ENCODE measurements at regions not wholly inside any gene's neighbourhood (a gene's known extent, or its start where the extent isn't known, plus 50 kb on each side); places are given as distances from the start of the nearest gene placed in this dataset.

- POLR2A ChIA-PET = no interaction called here
- H3K36me3 ChIP-seq (ENCODE audit: control insufficient read depth in 2 of 2, insufficient read depth in 1 of 2, low read length in 2 of 2) = no peaks in the 10 kb centered on the region
- no peaks in the 10 kb centered on the region for H3K9me3 ChIP-seq (ENCODE audit: control insufficient read depth, insufficient read depth, low read depth, low read length)
- CTCF ChIA-PET = interaction anchor here (0.7 kb wide), 3 partner anchors 8 to 343 kb away, joined by 3 to 5 read pairs (median 4); no protein-coding TSS in a partner anchor
- H3K4me1 ChIP-seq (ENCODE audit: control insufficient read depth, insufficient read depth, low read length) = no peaks in the 10 kb centered on the region
- no peak overlapping the region for H3K4me3 ChIP-seq (ENCODE audit: low read depth, low read length)
- H3K27ac ChIP-seq (ENCODE audit: extremely low read depth, low read depth, low read length) = no peak overlapping the region
- TF ChIP-seq ZNF488 (tag by site-specific recombination; IDR thresholded peaks at IDR 0.05) (no peak), ZNF366 (tag by site-specific recombination; conservative IDR thresholded peaks at IDR 0.05) (peak; percentile 96), CTCF (tag by site-specific recombination; IDR thresholded peaks at IDR 0.05) (no peak), YY2 (tag by site-specific recombination; IDR thresholded peaks at IDR 0.05) (no peak), HOXC10 (CRISPR knock-in tag; IDR thresholded peaks at IDR 0.05) (no peak), ZNF175 (tag by site-specific recombination; IDR thresholded peaks at IDR 0.05) (no peak), ZNF324 (tag by site-specific recombination; IDR thresholded peaks at IDR 0.05) (no peak), ZNF362 (tag by site-specific recombination; IDR thresholded peaks at IDR 0.05) (no peak), ZNF48 (tag by site-specific recombination; IDR thresholded peaks at IDR 0.05) (no peak), ZNF529 (tag by site-specific recombination; IDR thresholded peaks at IDR 0.05; ENCODE audit: insufficient replicate concordance) (no peak), ZNF221 (tag by site-specific recombination; IDR thresholded peaks at IDR 0.05; ENCODE audit: borderline replicate concordance) (no peak), ZNF114 (tag by site-specific recombination; IDR thresholded peaks at IDR 0.05) (no peak), FEZF1 (tag by site-specific recombination; IDR thresholded peaks at IDR 0.05) (no peak), PRDM1 (tag by site-specific recombination; IDR thresholded peaks at IDR 0.05) (peak; percentile 78; the same call in 1 of the 2 replicates)
Observed at GRCh38 chr1:235058695-235059094, 69.9 kb downstream of the TOMM20 start.

- no peak for TF ChIP-seq ZNF513 (tag by site-specific recombination; IDR thresholded peaks at IDR 0.05)
- TF ChIP-seq ZNF248 (tag by site-specific recombination; IDR thresholded peaks at IDR 0.05) = no peak
- TF ChIP-seq ZNF184 (tag by site-specific recombination; IDR thresholded peaks at IDR 0.05) = no peak
- no peak for TF ChIP-seq ZNF585B (tag by site-specific recombination; IDR thresholded peaks at IDR 0.05)
- TF ChIP-seq ZNF398 (tag by site-specific recombination; IDR thresholded peaks at IDR 0.05) = no peak
- H3K4me3 ChIP-seq (ENCODE audit: low read depth, low read length) = no peak overlapping the region
- ChIA-PET POLR2A (no interaction called here), CTCF (interaction anchor here (0.7 to 1.2 kb wide), 4 partner anchors 13 to 578 kb away, joined by 3 to 4 read pairs (median 4); no protein-coding TSS in a partner anchor)
- H3K36me3 ChIP-seq (ENCODE audit: control insufficient read depth in 2 of 2, insufficient read depth in 1 of 2, low read length in 2 of 2) = no peaks in the 10 kb centered on the region
- H3K4me1 ChIP-seq (ENCODE audit: control insufficient read depth, insufficient read depth, low read length) = no peaks in the 10 kb centered on the region
- no peaks in the 10 kb centered on the region for H3K9me3 ChIP-seq (ENCODE audit: control insufficient read depth, insufficient read depth, low read depth, low read length)
- no peak overlapping the region for H3K27ac ChIP-seq (ENCODE audit: extremely low read depth, low read depth, low read length)
Observed at GRCh38 chr1:235057385-235058306, 71.0 kb downstream of the TOMM20 start.

Data from HEK293 (cell line).